ENCODE measurements at regions not wholly inside any gene's neighbourhood (a gene's known extent, or its start where the extent isn't known, plus 50 kb on each side); places are given as distances from the start of the nearest gene placed in this dataset.
"Not testable (repeated sequence)": the region's sequence is repeated elsewhere in the genome, so short reads cannot be mapped to it uniquely, and the experiment has no call there.

- H3K9ac ChIP-seq (ENCODE audit: low read length) = no peak overlapping the region
- no peaks in the 10 kb centered on the region for H3K27me3 ChIP-seq (ENCODE audit: control insufficient read depth in 1 of 2, insufficient read depth in 1 of 2, low read length in 2 of 2)
- H3K4ac ChIP-seq (ENCODE audit: low read depth in 1 of 2, low read length in 2 of 2) = no peak overlapping the region
- no peak overlapping the region for H2BK120ac ChIP-seq (ENCODE audit: low read depth, low read length)
- no peak overlapping the region for H4K8ac ChIP-seq (ENCODE audit: low read length)
- H4K91ac ChIP-seq (ENCODE audit: low read length) = no peak overlapping the region
- no peak overlapping the region for H3K14ac ChIP-seq (ENCODE audit: low read length in 2 of 2)
- H3K4me3 ChIP-seq (ENCODE audit: insufficient read depth in 1 of 2, low read depth in 1 of 2, low read length in 2 of 2) = no peak overlapping the region
- H3K4me1 ChIP-seq (ENCODE audit: control insufficient read depth, insufficient read depth, low read depth, low read length) = no peaks in the 10 kb centered on the region
- H3K27ac ChIP-seq (ENCODE audit: low read length, poor library complexity, severe bottlenecking) = no peak overlapping the region
- no peak overlapping the region for H3K23ac ChIP-seq (ENCODE audit: low read length in 2 of 2)
- no peak overlapping the region for H2AFZ ChIP-seq (ENCODE audit: low read depth, low read length)
- no peak overlapping the region for H3K18ac ChIP-seq (ENCODE audit: low read depth in 1 of 2, low read length in 2 of 2)
- H2AK5ac ChIP-seq (ENCODE audit: low read length, severe bottlenecking) = no peak overlapping the region
- H3K79me1 ChIP-seq (replicated peaks; ENCODE audit: low read length, poor library complexity, severe bottlenecking) = no peaks in the 10 kb centered on the region
- H2BK5ac ChIP-seq (ENCODE audit: low read depth, low read length, poor library complexity, severe bottlenecking) = no peak overlapping the region
- 83% methylated on average over 4 of the region's 4 CpGs for WGBS
- no peak overlapping the region for H2BK15ac ChIP-seq (ENCODE audit: low read depth, poor library complexity, severe bottlenecking)
- no peak overlapping the region for H2BK12ac ChIP-seq (ENCODE audit: low read length in 2 of 2)
- no peaks in the 10 kb centered on the region for H3K9me3 ChIP-seq (ENCODE audit: control insufficient read depth, low read length)
- no peaks in the 10 kb centered on the region for H3K36me3 ChIP-seq (ENCODE audit: control insufficient read depth in 1 of 2, insufficient read depth in 2 of 2, low read depth in 1 of 2, low read length in 2 of 2)
- DNase-seq = no peak
- H3K4me2 ChIP-seq (ENCODE audit: low read length, poor library complexity, severe bottlenecking) = no peak overlapping the region
Observed at GRCh38 chr2:228916416-228917090, 354.5 kb downstream of the PID1 start.

GRCh38 chr2:228913176-228913575 is 357.9 kb downstream of the PID1 start:
- Histone ChIP-seq H3K79me1 (replicated peaks; ENCODE audit: low read length, poor library complexity, severe bottlenecking) (no peaks in the 10 kb centered on the region), H3K9ac (ENCODE audit: low read length) (no peak overlapping the region), H2AK5ac (ENCODE audit: low read length, severe bottlenecking) (no peak overlapping the region), H3K4ac (ENCODE audit: low read depth in 1 of 2, low read length in 2 of 2) (no peak overlapping the region), H2BK12ac (ENCODE audit: low read length in 2 of 2) (no peak overlapping the region), H2BK120ac (ENCODE audit: low read depth, low read length) (no peak overlapping the region), H3K36me3 (ENCODE audit: control insufficient read depth in 1 of 2, insufficient read depth in 2 of 2, low read depth in 1 of 2, low read length in 2 of 2) (no peaks in the 10 kb centered on the region), H2AFZ (ENCODE audit: low read depth, low read length) (no peak overlapping the region), H3K4me3 (ENCODE audit: insufficient read depth in 1 of 2, low read depth in 1 of 2, low read length in 2 of 2) (no peak overlapping the region), H3K9me3 (ENCODE audit: control insufficient read depth, low read length) (no peaks in the 10 kb centered on the region), H3K4me2 (ENCODE audit: low read length, poor library complexity, severe bottlenecking) (no peak overlapping the region), H3K4me1 (ENCODE audit: control insufficient read depth, insufficient read depth, low read depth, low read length) (no peaks in the 10 kb centered on the region), H2BK15ac (ENCODE audit: low read depth, poor library complexity, severe bottlenecking) (no peak overlapping the region), H2BK5ac (ENCODE audit: low read depth, low read length, poor library complexity, severe bottlenecking) (no peak overlapping the region), H3K14ac (ENCODE audit: low read length in 2 of 2) (no peak overlapping the region), H4K91ac (ENCODE audit: low read length) (no peak overlapping the region), H3K18ac (ENCODE audit: low read depth in 1 of 2, low read length in 2 of 2) (no peak overlapping the region), H4K8ac (ENCODE audit: low read length) (no peak overlapping the region), H3K27ac (ENCODE audit: low read length, poor library complexity, severe bottlenecking) (no peak overlapping the region), H3K23ac (ENCODE audit: low read length in 2 of 2) (no peak overlapping the region), H3K27me3 (ENCODE audit: control insufficient read depth in 1 of 2, insufficient read depth in 1 of 2, low read length in 2 of 2) (no peaks in the 10 kb centered on the region)
- 66% methylated on average over 3 of the region's 3 CpGs for WGBS
- no peak for DNase-seq

GRCh38 chr2:228910872-228911271 is 360.2 kb downstream of the PID1 start:
- H3K27me3 ChIP-seq (ENCODE audit: control insufficient read depth in 1 of 2, insufficient read depth in 1 of 2, low read length in 2 of 2); H2BK120ac ChIP-seq (ENCODE audit: low read depth, low read length); H3K9ac ChIP-seq (ENCODE audit: low read length); H3K27ac ChIP-seq (ENCODE audit: low read length, poor library complexity, severe bottlenecking); H3K18ac ChIP-seq (ENCODE audit: low read depth in 1 of 2, low read length in 2 of 2); H3K23ac ChIP-seq (ENCODE audit: low read length in 2 of 2); H2BK15ac ChIP-seq (ENCODE audit: low read depth, poor library complexity, severe bottlenecking); H3K4me3 ChIP-seq (ENCODE audit: insufficient read depth in 1 of 2, low read depth in 1 of 2, low read length in 2 of 2); H4K8ac ChIP-seq (ENCODE audit: low read length); H3K79me1 ChIP-seq (replicated peaks; ENCODE audit: low read length, poor library complexity, severe bottlenecking); H3K9me3 ChIP-seq (ENCODE audit: control insufficient read depth, low read length); H3K4ac ChIP-seq (ENCODE audit: low read depth in 1 of 2, low read length in 2 of 2); H3K14ac ChIP-seq (ENCODE audit: low read length in 2 of 2); H2BK12ac ChIP-seq (ENCODE audit: low read length in 2 of 2); H3K4me1 ChIP-seq (ENCODE audit: control insufficient read depth, insufficient read depth, low read depth, low read length); H3K36me3 ChIP-seq (ENCODE audit: control insufficient read depth in 1 of 2, insufficient read depth in 2 of 2, low read depth in 1 of 2, low read length in 2 of 2); H3K4me2 ChIP-seq (ENCODE audit: low read length, poor library complexity, severe bottlenecking); H2AK5ac ChIP-seq (ENCODE audit: low read length, severe bottlenecking); H2BK5ac ChIP-seq (ENCODE audit: low read depth, low read length, poor library complexity, severe bottlenecking); H4K91ac ChIP-seq (ENCODE audit: low read length); DNase-seq; H2AFZ ChIP-seq (ENCODE audit: low read depth, low read length): not testable (repeated sequence)
- 63% methylated on average over 1 of the region's 1 CpG for WGBS

DNA sequence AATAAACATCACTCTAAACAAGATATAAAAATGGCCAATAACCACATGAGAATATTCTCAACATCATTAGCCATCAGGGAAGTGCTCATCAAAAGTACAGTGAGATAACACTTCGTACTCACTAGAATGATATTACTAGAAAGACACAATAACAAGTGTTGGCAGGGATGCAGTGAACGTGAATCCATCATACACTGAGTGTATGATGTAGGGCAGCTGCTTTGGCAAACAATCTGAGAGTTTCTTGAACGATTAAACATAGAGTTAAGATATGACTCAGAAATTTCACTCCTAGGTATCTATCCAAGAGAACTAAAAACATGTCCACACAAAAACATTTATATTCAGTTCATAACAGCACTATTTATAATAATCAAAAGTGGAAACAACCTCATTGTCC is 368.9 kb downstream of the PID1 start:
- Histone ChIP-seq H3K14ac (ENCODE audit: low read length in 2 of 2) (no peak overlapping the region), H2BK12ac (ENCODE audit: low read length in 2 of 2) (no peak overlapping the region), H2BK15ac (ENCODE audit: low read depth, poor library complexity, severe bottlenecking) (no peak overlapping the region), H4K91ac (ENCODE audit: low read length) (no peak overlapping the region), H2AFZ (ENCODE audit: low read depth, low read length) (no peak overlapping the region), H2BK120ac (ENCODE audit: low read depth, low read length) (no peak overlapping the region), H3K4me3 (ENCODE audit: insufficient read depth in 1 of 2, low read depth in 1 of 2, low read length in 2 of 2) (no peak overlapping the region), H2AK5ac (ENCODE audit: low read length, severe bottlenecking) (no peak overlapping the region), H3K9me3 (ENCODE audit: control insufficient read depth, low read length) (peaks cover 5% of the 10 kb centered on the region), H3K36me3 (ENCODE audit: control insufficient read depth in 1 of 2, insufficient read depth in 2 of 2, low read depth in 1 of 2, low read length in 2 of 2) (no peaks in the 10 kb centered on the region), H3K79me1 (replicated peaks; ENCODE audit: low read length, poor library complexity, severe bottlenecking) (no peaks in the 10 kb centered on the region), H4K8ac (ENCODE audit: low read length) (no peak overlapping the region), H3K4ac (ENCODE audit: low read depth in 1 of 2, low read length in 2 of 2) (no peak overlapping the region), H3K9ac (ENCODE audit: low read length) (no peak overlapping the region), H3K27me3 (ENCODE audit: control insufficient read depth in 1 of 2, insufficient read depth in 1 of 2, low read length in 2 of 2) (no peaks in the 10 kb centered on the region), H3K4me2 (ENCODE audit: low read length, poor library complexity, severe bottlenecking) (no peak overlapping the region), H3K4me1 (ENCODE audit: control insufficient read depth, insufficient read depth, low read depth, low read length) (no peaks in the 10 kb centered on the region), H3K27ac (ENCODE audit: low read length, poor library complexity, severe bottlenecking) (no peak overlapping the region), H2BK5ac (ENCODE audit: low read depth, low read length, poor library complexity, severe bottlenecking) (no peak overlapping the region), H3K18ac (ENCODE audit: low read depth in 1 of 2, low read length in 2 of 2) (no peak overlapping the region), H3K23ac (ENCODE audit: low read length in 2 of 2) (no peak overlapping the region)
- 50% methylated on average over 1 of the region's 3 CpGs for WGBS
- no peak for DNase-seq

Measured in mesenchymal stem cell (in vitro differentiated cells and primary cell).